CD4-positive, alpha-beta memory T cell (primary cell): ENCODE measurements at regions not wholly inside any gene's neighbourhood (a gene's known extent, or its start where the extent isn't known, plus 50 kb on each side); places are given as distances from the start of the nearest gene placed in this dataset.

Experiments used
- CTCF ChIA-PET: fragments of 350-600 bp; sonication (Branson Sonifier 250); formaldehyde crosslinking; loops from one replicate; lab custom pipeline; 2021; ENCODE audit warnings: inconsistent platforms; ENCODE audit not compliant: partially characterized antibody; lab: Charles Lee
- POLR2A ChIA-PET: fragments of 350-600 bp; sonication (Branson Sonifier 250); formaldehyde crosslinking; loops from one replicate; lab custom pipeline; 2021; ENCODE audit not compliant: partially characterized antibody; lab: Charles Lee
- DNase-seq, 5 donors: peaks; one replicate each; pipeline versions ENCODE4 v3.0.0 to v3.0.0-alpha.2; 2020 to 2022; ENCODE audit warnings: mixed read lengths in 1 of 5
- H3K27ac ChIP-seq: one replicate; pipeline ENCODE4 v1.7.0; 2013; ENCODE audit warnings: low read depth, low read length
- H3K27me3 ChIP-seq: 2 replicates; pipeline ENCODE4 v1.7.0; 2013; ENCODE audit warnings: mild to moderate bottlenecking, low read length, moderate library complexity; ENCODE audit not compliant: insufficient read depth
- H3K36me3 ChIP-seq: 2 replicates; pipeline ENCODE4 v1.7.0; 2013; ENCODE audit warnings: mild to moderate bottlenecking, low read length, moderate library complexity; ENCODE audit not compliant: insufficient read depth
- H3K4me1 ChIP-seq: 2 replicates; pipeline ENCODE4 v1.7.0; 2013; ENCODE audit warnings: mild to moderate bottlenecking, low read length, moderate library complexity; ENCODE audit not compliant: insufficient read depth
- H3K4me3 ChIP-seq, 2 donors: one replicate each; pipeline ENCODE4 v1.7.0; 2013; ENCODE audit warnings: low read length in 2 of 2, mild to moderate bottlenecking in 1 of 2
- H3K9me3 ChIP-seq, 2 donors: one replicate each; pipeline ENCODE4 v1.7.0; 2013; ENCODE audit warnings: low read length in 2 of 2, control low read depth in 1 of 2; ENCODE audit not compliant: control insufficient read depth in 1 of 2
- H3K27ac Mint-ChIP-seq, 7 donors: one replicate each; pipeline ENCODE4 v1.8.0; 2020 to 2021; ENCODE audit warnings: mixed read lengths in 7 of 7, mild to moderate bottlenecking in 6 of 7, inconsistent platforms in 3 of 7, moderate library complexity in 3 of 7
- H3K27me3 Mint-ChIP-seq, 2 donors: one replicate each; pipeline ENCODE4 v1.8.0; 2020 to 2021; ENCODE audit warnings: mixed read lengths in 2 of 2
- H3K36me3 Mint-ChIP-seq, 2 donors: one replicate each; pipeline ENCODE4 v1.8.0; 2020 to 2021; ENCODE audit warnings: mixed read lengths in 2 of 2, inconsistent platforms in 1 of 2, mild to moderate bottlenecking in 1 of 2
- H3K4me1 Mint-ChIP-seq, 4 donors: one replicate each; pipeline ENCODE4 v1.8.0; 2020 to 2021; ENCODE audit warnings: mixed read lengths in 4 of 4, mild to moderate bottlenecking in 1 of 4
- H3K4me3 Mint-ChIP-seq, 8 donors: one replicate each; pipeline ENCODE4 v1.8.0; 2020 to 2021; ENCODE audit warnings: mixed read lengths in 8 of 8, mild to moderate bottlenecking in 7 of 8, moderate library complexity in 6 of 8, inconsistent platforms in 3 of 8
- H3K9me3 Mint-ChIP-seq, 8 donors: one replicate each; pipeline ENCODE4 v1.8.0; 2020 to 2021; ENCODE audit warnings: mixed read lengths in 8 of 8, mild to moderate bottlenecking in 5 of 8, inconsistent platforms in 3 of 8, moderate library complexity in 1 of 8
- intact Hi-C: fragments of 100-400 bp; cut with micrococcal nuclease; formaldehyde crosslinking; loops from one replicate; pipeline ENCODE4 v1.15.1; 2023

DNA sequence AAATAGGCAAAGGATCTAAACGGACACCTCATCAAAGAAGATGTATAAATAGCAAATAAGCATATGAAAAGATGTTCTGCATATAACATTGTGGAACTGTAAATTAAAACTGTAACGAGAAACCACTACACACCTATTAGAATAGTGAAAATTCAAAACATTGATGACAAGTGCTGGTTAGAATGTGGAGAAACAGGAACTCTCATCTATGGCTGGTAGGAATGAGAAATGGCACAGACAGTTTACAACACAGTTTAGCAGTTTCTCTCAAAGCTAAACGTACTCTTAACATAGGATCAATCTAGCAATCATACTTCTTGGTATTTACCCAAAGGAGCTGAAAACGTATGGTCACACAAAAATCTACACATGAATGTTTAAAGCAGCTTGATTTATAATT lies 126.2 kb downstream of the TRIB2 start:
- no peak overlapping the region for H3K27ac Mint-ChIP-seq
- Histone ChIP-seq H3K36me3 (no peaks in the 10 kb centered on the region), H3K4me1 (no peaks in the 10 kb centered on the region), H3K9me3 (no peaks in the 10 kb centered on the region), H3K27ac (no peak overlapping the region), H3K27me3 (no peaks in the 10 kb centered on the region), H3K4me3 (no peak overlapping the region)
- no peaks in the 10 kb centered on the region for H3K36me3 Mint-ChIP-seq
- no peak for DNase-seq
- H3K4me1 Mint-ChIP-seq, result peaks cover 0 to 2% (median 0%) of the 10 kb centered on the region in 4 donors
- peaks cover 3% of the 10 kb centered on the region in 2 donors for H3K27me3 Mint-ChIP-seq
- ChIA-PET POLR2A (no interaction called here), CTCF (interaction anchor here (1.7 kb wide), 1 partner anchor 27 kb away, joined by 3 read pairs; no protein-coding TSS in a partner anchor)
- intact Hi-C loops, result no loop called here
- H3K9me3 Mint-ChIP-seq, result no peaks in the 10 kb centered on the region
- no peak overlapping the region for H3K4me3 Mint-ChIP-seq

DNA sequence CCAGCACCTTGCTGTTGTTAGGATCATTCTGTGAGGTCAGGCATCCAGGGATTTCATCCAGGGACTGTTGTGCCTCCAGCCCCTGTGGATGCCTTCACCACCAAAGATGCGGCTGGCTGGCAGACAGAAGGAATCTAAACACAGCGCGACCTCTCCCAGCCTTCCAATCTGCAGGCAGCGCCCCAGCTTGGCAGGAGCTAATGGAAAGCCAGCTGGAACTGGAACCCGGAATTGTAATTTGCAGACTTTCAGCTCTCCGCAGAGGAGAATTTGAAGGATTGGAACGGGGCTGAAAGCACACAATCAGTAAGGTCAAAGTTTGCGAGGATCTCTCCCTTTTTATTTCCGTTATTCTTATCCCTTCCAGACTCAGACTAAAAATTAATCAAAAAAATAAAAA lies 127.8 kb downstream of the TRIB2 start:
- no peaks in the 10 kb centered on the region for H3K4me1 ChIP-seq
- intact Hi-C loops, result no loop called here
- Mint-ChIP-seq H3K4me3 (no peak overlapping the region), H3K27me3 (peaks cover 3% of the 10 kb centered on the region in 2 donors), H3K4me1 (peaks cover 0 to 2% (median 1%) of the 10 kb centered on the region in 4 donors), H3K9me3 (no peaks in the 10 kb centered on the region), H3K27ac (no peak overlapping the region), H3K36me3 (no peaks in the 10 kb centered on the region)
- no peaks in the 10 kb centered on the region for H3K36me3 ChIP-seq
- H3K27ac ChIP-seq, result no peak overlapping the region
- no peaks in the 10 kb centered on the region for H3K27me3 ChIP-seq
- H3K4me3 ChIP-seq, result no peak overlapping the region
- CTCF ChIA-PET, result no interaction called here
- no peak for DNase-seq
- no peaks in the 10 kb centered on the region for H3K9me3 ChIP-seq
- POLR2A ChIA-PET, result no interaction called here

DNA sequence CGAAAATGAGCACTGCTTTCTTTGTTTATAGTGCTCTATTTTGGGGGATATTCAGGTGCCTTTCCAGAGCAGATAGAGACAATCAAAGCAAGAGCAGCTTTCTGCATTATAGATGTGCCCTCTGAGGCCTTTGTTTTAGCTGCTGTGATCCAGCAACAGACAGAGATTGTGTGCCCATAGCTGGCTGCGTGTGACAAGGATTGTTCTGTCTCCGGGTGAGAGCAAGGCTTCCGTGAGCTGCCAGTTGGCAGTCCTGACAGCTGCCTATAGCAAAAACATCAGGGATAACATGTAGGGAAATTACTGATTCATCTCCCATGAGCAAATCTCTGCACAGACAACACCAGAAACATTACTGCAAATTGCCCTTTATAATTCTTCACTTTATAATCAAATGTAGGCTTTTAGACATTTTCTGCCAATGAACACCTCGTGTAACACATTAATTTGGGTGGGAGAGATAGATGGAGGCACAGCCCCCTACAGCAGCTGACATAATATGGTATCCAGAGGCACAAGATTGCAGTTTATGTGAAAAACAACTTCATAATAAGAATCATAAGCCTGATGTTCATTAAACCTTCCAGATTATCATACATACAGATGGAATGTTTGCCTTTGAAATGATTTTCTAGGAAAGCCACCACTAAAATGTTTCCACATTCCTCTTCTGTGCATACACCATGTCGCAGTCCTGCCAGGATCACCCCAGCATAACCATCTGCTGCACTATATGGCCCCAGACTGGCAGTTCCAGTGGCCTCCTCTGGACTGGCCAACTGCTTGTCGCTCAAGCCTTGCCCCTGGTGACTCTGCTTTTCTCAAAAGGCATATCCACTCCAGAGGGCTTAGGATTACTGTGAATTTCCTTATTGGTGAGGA lies 131.2 kb downstream of the TRIB2 start:
- peaks cover 0 to 3% of the 10 kb centered on the region in 2 donors for H3K27me3 Mint-ChIP-seq
- H3K9me3 Mint-ChIP-seq, result no peaks in the 10 kb centered on the region
- H3K36me3 Mint-ChIP-seq, result no peaks in the 10 kb centered on the region
- H3K27ac ChIP-seq, result no peak overlapping the region
- intact Hi-C loops, result no loop called here
- H3K4me1 ChIP-seq, result no peaks in the 10 kb centered on the region
- CTCF ChIA-PET, result no interaction called here
- no peak overlapping the region for H3K4me3 ChIP-seq
- H3K9me3 ChIP-seq, result no peaks in the 10 kb centered on the region
- DNase-seq, result no peak
- H3K36me3 ChIP-seq, result no peaks in the 10 kb centered on the region
- POLR2A ChIA-PET, result no interaction called here
- no peak overlapping the region for H3K27ac Mint-ChIP-seq
- H3K4me3 Mint-ChIP-seq, result no peak overlapping the region
- H3K27me3 ChIP-seq, result no peaks in the 10 kb centered on the region
- peaks cover 0 to 3% (median 1%) of the 10 kb centered on the region in 4 donors for H3K4me1 Mint-ChIP-seq

DNA sequence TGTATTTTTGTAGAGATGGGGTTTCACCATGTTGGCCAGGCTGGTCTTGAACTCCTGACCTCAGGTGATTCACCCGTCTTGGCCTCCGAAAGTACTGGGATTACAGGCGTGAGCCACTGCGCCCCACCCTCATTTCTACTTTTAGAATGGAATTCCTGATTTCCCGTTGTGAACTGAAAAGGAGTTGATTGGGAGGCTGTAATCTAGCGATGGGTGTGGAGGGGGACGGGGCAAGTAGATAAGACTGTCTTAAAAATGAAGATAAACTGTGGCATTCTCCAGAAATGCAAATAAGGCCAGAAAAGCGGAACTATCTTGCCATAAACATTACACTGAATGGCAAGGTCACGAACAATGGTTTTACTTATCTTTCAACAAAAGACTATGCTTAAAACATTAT lies 135.4 kb downstream of the TRIB2 start:
- no peak for DNase-seq
- Histone ChIP-seq H3K4me3 (no peak overlapping the region), H3K27ac (no peak overlapping the region), H3K9me3 (no peaks in the 10 kb centered on the region), H3K27me3 (no peaks in the 10 kb centered on the region), H3K36me3 (no peaks in the 10 kb centered on the region), H3K4me1 (peaks cover 27% of the 10 kb centered on the region)
- intact Hi-C loops, result no loop called here
- Mint-ChIP-seq H3K9me3 (peaks cover 0 to 2% (median 0%) of the 10 kb centered on the region in 8 donors), H3K27me3 (peaks cover 0 to 3% of the 10 kb centered on the region in 2 donors), H3K36me3 (no peaks in the 10 kb centered on the region), H3K4me1 (peaks cover 0 to 10% (median 2%) of the 10 kb centered on the region in 4 donors), H3K27ac (no peak overlapping the region), H3K4me3 (no peak overlapping the region)
- CTCF ChIA-PET, result no interaction called here
- POLR2A ChIA-PET, result no interaction called here

DNA sequence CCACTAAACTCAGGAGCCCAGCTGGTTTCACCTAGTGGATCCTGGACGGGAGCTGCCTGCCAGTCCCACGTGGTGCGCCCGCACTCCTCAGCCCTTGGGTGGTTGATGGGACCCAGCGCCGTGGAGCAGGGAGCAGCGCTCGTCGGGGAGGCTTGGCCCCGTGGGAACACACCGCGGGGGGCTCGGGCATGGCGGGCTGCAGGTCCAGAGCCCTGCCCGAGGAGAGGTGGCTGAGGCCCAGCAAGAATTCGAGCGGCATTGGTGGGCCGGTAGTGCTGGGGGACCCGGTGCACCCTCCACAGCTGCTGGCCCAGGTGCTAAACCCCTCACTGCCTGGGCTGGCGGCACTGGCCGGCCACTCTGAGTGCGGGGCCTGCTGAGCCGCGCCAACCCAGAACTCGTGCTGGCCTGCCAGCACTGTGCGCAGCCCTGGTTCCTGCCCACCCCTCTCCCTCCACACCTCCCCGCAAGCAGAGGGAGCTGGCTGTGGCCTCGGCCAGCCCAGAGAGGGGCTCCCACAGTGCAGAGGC lies 137.3 kb downstream of the TRIB2 start:
- Mint-ChIP-seq H3K27ac (no peak overlapping the region), H3K36me3 (no peaks in the 10 kb centered on the region), H3K4me1 (peaks cover 0 to 9% (median 2%) of the 10 kb centered on the region in 4 donors), H3K9me3 (peaks cover 0 to 2% (median 0%) of the 10 kb centered on the region in 8 donors), H3K4me3 (no peak overlapping the region), H3K27me3 (peaks cover 0 to 3% of the 10 kb centered on the region in 2 donors)
- H3K27me3 ChIP-seq, result no peaks in the 10 kb centered on the region
- peaks cover 46% of the 10 kb centered on the region for H3K4me1 ChIP-seq
- ChIA-PET CTCF (interaction anchor here (0.7 kb wide), 1 partner anchor 1024 kb away, joined by 4 read pairs; no protein-coding TSS in a partner anchor), POLR2A (interaction anchor here (1.3 kb wide), 1 partner anchor 43 kb away, joined by 3 read pairs; no protein-coding TSS in a partner anchor)
- H3K4me3 ChIP-seq, result no peak overlapping the region
- intact Hi-C loops, result no loop called here
- DNase-seq, result no peak
- H3K27ac ChIP-seq, result no peak overlapping the region
- H3K9me3 ChIP-seq, result no peaks in the 10 kb centered on the region
- no peaks in the 10 kb centered on the region for H3K36me3 ChIP-seq

DNA sequence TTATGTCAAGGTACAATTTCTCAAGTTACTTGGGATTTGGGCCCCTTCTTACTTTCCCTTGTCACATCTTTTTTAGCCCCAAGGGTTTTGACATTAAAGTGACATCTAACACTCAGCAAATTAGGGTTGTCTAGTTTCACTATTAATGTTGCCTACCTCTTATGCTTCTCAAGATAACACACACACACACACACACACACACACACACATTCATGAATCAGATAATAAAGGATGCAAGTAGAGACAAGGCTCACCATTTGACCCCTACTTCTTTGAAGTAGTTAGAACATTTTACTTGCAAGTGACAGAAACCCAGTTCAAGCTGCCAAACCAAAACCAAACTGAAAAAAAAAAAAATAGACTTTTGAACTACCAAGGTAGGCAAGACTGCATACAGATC lies 138.8 kb downstream of the TRIB2 start:
- DNase-seq, result peak in 4 of 5 donors; percentile 24 to 38 (median 34)
- Mint-ChIP-seq H3K36me3 (no peaks in the 10 kb centered on the region), H3K4me1 (peaks cover 0 to 10% (median 2%) of the 10 kb centered on the region in 4 donors), H3K27me3 (peaks cover 0 to 3% of the 10 kb centered on the region in 2 donors), H3K4me3 (peak overlapping the region in 2 of 8 donors; percentile 13 to 24), H3K9me3 (peaks cover 0 to 2% (median 0%) of the 10 kb centered on the region in 8 donors), H3K27ac (peak overlapping the region in 6 of 7 donors; percentile 3 to 43 (median 27))
- CTCF ChIA-PET, result interaction anchor here (0.9 kb wide), 1 partner anchor 152 kb away, joined by 3 read pairs; no protein-coding TSS in a partner anchor
- POLR2A ChIA-PET, result interaction anchor here (1.0 kb wide), 2 partner anchors 127 to 132 kb away, joined by 3 to 4 read pairs; no protein-coding TSS in a partner anchor
- intact Hi-C loops, result no loop called here
- H3K27me3 ChIP-seq, result no peaks in the 10 kb centered on the region
- H3K36me3 ChIP-seq, result no peaks in the 10 kb centered on the region
- H3K9me3 ChIP-seq, result no peaks in the 10 kb centered on the region
- peaks cover 57% of the 10 kb centered on the region for H3K4me1 ChIP-seq
- no peak overlapping the region for H3K4me3 ChIP-seq
- no peak overlapping the region for H3K27ac ChIP-seq
